ENCODE measurements at regions not wholly inside any gene's neighbourhood (a gene's known extent, or its start where the extent isn't known, plus 50 kb on each side); places are given as distances from the start of the nearest gene placed in this dataset.
A peak's percentile ranks its signal among the peaks of the same experiment; 100 is the strongest.

DNA sequence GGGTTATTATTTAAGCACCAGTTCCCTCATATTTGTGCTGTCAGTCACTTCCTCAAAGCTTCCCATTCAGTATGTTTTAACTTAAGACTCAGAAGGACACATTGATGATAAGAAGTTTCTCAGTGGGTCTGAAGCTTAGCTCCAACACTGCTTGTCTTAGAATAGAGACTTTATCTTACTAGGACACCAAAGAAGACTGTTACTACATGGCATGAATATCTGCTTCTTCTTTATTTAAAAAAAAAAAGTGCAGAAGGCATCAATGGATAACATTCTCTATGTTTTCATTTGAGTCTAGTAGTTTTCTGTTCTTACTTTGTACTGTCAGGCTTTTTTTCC is 404.2 kb downstream of the DAD1 start:
- TF ChIP-seq EZH2phosphoT487 (IDR thresholded peaks at IDR 0.05; ENCODE audit: borderline replicate concordance, low read length) (no peak), EZH2 (IDR thresholded peaks at IDR 0.05; ENCODE audit: low read length, unreplicated experiment) (no peak)
- TF ChIP-seq, protein P1, sequence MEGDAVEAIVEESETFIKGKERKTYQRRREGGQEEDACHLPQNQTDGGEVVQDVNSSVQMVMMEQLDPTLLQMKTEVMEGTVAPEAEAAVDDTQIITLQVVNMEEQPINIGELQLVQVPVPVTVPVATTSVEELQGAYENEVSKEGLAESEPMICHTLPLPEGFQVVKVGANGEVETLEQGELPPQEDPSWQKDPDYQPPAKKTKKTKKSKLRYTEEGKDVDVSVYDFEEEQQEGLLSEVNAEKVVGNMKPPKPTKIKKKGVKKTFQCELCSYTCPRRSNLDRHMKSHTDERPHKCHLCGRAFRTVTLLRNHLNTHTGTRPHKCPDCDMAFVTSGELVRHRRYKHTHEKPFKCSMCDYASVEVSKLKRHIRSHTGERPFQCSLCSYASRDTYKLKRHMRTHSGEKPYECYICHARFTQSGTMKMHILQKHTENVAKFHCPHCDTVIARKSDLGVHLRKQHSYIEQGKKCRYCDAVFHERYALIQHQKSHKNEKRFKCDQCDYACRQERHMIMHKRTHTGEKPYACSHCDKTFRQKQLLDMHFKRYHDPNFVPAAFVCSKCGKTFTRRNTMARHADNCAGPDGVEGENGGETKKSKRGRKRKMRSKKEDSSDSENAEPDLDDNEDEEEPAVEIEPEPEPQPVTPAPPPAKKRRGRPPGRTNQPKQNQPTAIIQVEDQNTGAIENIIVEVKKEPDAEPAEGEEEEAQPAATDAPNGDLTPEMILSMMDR (conservative IDR thresholded peaks at IDR 0.05; ENCODE audit: low read depth, low read length): no peak
- no TSS peak for BruUV-seq (replicated peaks)
- Histone ChIP-seq H3K9me3 (ENCODE audit: low read length) (no peaks in the 10 kb centered on the region), H3F3A (ENCODE audit: low read length, unreplicated experiment) (no peaks in the 10 kb centered on the region), H3K79me2 (ENCODE audit: low read length) (no peaks in the 10 kb centered on the region), H3K27me3 (ENCODE audit: low read length) (peaks cover 26% of the 10 kb centered on the region), H3K36me3 (ENCODE audit: low read depth, low read length) (no peaks in the 10 kb centered on the region), H3K27ac (ENCODE audit: low read length) (no peak overlapping the region), H2AFZ (ENCODE audit: low read length) (no peak overlapping the region), H3K4me3 (ENCODE audit: low read length) (no peak overlapping the region), H3K4me1 (ENCODE audit: insufficient read depth, low read length) (no peaks in the 10 kb centered on the region), H3K4me2 (ENCODE audit: low read length) (no peak overlapping the region), H4K20me1 (ENCODE audit: low read length) (no peaks in the 10 kb centered on the region), H3K9ac (ENCODE audit: low read length) (no peak overlapping the region), H3K9me2 (replicated peaks; ENCODE audit: low read length) (no peaks in the 10 kb centered on the region)
- no peak for DNase-seq
- intact Hi-C loops (cut with micrococcal nuclease): no loop called here
- CTCF ChIA-PET: no interaction called here
- ATAC-seq: no peak
- POLR2A ChIA-PET (ENCODE audit: unreplicated experiment): no interaction called here

DNA sequence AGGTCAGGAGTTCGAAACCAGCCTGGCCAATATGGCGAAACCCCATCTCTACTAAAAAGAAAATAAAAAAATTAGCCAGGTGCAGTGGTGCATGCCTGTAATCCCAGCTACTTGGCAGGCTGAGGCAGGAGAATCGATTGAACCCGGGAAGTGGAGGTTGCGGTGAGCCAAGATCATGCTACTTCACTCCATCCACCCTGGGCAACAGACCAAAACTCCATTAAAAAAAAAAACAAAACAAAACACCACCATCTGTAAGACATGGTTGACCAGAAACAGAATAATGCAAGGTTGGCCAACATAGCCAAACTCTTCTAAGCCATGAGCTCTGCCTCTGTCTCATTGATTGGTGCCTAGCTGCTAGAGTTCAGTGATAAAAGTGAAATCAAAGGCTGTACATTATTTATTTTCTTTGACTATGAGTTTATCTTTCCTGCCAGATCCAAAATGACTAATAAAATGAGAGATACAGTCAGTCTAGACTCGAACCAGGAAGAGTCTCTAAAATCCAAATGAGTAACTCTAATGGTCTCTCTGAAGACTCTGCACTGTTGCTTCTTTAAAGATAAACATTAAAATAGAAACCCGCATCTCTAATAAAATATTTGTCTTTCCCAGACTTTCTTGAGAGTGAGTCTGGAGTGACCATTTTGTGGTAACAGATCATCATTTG is 404.7 kb downstream of the DAD1 start:
- Histone ChIP-seq H3K27ac (ENCODE audit: low read length) (no peak overlapping the region), H4K20me1 (ENCODE audit: low read length) (no peaks in the 10 kb centered on the region), H3K27me3 (ENCODE audit: low read length) (peaks cover 26% of the 10 kb centered on the region), H3K9me2 (replicated peaks; ENCODE audit: low read length) (no peaks in the 10 kb centered on the region), H3K4me3 (ENCODE audit: low read length) (no peak overlapping the region), H3K36me3 (ENCODE audit: low read depth, low read length) (no peaks in the 10 kb centered on the region), H3K9me3 (ENCODE audit: low read length) (no peaks in the 10 kb centered on the region), H3K9ac (ENCODE audit: low read length) (no peak overlapping the region), H3K4me1 (ENCODE audit: insufficient read depth, low read length) (no peaks in the 10 kb centered on the region; the same call in 1 of the 2 replicates), H2AFZ (ENCODE audit: low read length) (no peak overlapping the region), H3F3A (ENCODE audit: low read length, unreplicated experiment) (no peaks in the 10 kb centered on the region), H3K79me2 (ENCODE audit: low read length) (no peaks in the 10 kb centered on the region), H3K4me2 (ENCODE audit: low read length) (no peak overlapping the region)
- no TSS peak for BruUV-seq (replicated peaks)
- DNase-seq: peak; percentile 30
- CTCF ChIA-PET: no interaction called here
- TF ChIP-seq EZH2phosphoT487 (IDR thresholded peaks at IDR 0.05; ENCODE audit: borderline replicate concordance, low read length) (no peak), EZH2 (IDR thresholded peaks at IDR 0.05; ENCODE audit: low read length, unreplicated experiment) (no peak)
- TF ChIP-seq, protein P1 (conservative IDR thresholded peaks at IDR 0.05; ENCODE audit: low read depth, low read length): no peak
- ATAC-seq: no peak; the same call in 1 of the 2 replicates
- intact Hi-C loops (cut with micrococcal nuclease): no loop called here
- POLR2A ChIA-PET (ENCODE audit: unreplicated experiment): no interaction called here

DNA sequence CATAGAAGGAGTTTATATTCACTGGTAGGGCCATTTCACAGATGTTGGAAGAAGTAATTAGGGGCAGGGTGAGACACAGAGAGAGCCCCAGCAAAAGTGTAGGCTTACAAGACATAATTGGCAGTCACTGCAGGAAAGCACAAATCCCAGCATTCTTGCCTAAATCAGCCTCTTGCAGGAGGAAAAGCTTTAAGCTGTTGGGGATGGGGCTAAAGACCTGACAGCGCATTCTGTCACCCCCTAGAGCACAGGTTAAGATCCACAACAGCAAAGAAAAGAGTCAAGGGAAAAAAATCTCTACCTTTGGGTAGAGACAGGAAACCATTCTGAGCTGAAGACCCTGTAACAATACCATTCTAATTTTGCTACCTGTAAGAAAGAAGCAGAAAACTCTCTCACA is 409.0 kb downstream of the DAD1 start:
- H3F3A ChIP-seq (ENCODE audit: low read length, unreplicated experiment): no peaks in the 10 kb centered on the region
- H3K27me3 ChIP-seq (ENCODE audit: low read length): peaks cover 34% of the 10 kb centered on the region
- no TSS peak for BruUV-seq (replicated peaks)
- H3K9me2 ChIP-seq (replicated peaks; ENCODE audit: low read length): no peaks in the 10 kb centered on the region
- no peak overlapping the region for H3K4me2 ChIP-seq (ENCODE audit: low read length)
- H3K4me3 ChIP-seq (ENCODE audit: low read length): no peak overlapping the region
- H3K9me3 ChIP-seq (ENCODE audit: low read length): no peaks in the 10 kb centered on the region
- H3K36me3 ChIP-seq (ENCODE audit: low read depth, low read length): no peaks in the 10 kb centered on the region
- no peaks in the 10 kb centered on the region; the same call in 1 of the 2 replicates for H3K4me1 ChIP-seq (ENCODE audit: insufficient read depth, low read length)
- no peak overlapping the region for H3K27ac ChIP-seq (ENCODE audit: low read length)
- H4K20me1 ChIP-seq (ENCODE audit: low read length): no peaks in the 10 kb centered on the region
- no peak overlapping the region for H3K9ac ChIP-seq (ENCODE audit: low read length)
- POLR2A ChIA-PET (ENCODE audit: unreplicated experiment): no interaction called here
- ATAC-seq (no peak), DNase-seq (no peak)
- CTCF ChIA-PET: interaction anchor here (0.9 kb wide), 1 partner anchor 40 kb away, joined by 3 read pairs; no protein-coding TSS in a partner anchor
- no peaks in the 10 kb centered on the region for H3K79me2 ChIP-seq (ENCODE audit: low read length)
- intact Hi-C loops (cut with micrococcal nuclease): no loop called here
- TF ChIP-seq EZH2phosphoT487 (IDR thresholded peaks at IDR 0.05; ENCODE audit: borderline replicate concordance, low read length) (no peak), EZH2 (IDR thresholded peaks at IDR 0.05; ENCODE audit: low read length, unreplicated experiment) (no peak)
- TF ChIP-seq, protein P1 (conservative IDR thresholded peaks at IDR 0.05; ENCODE audit: low read depth, low read length): no peak
- H2AFZ ChIP-seq (ENCODE audit: low read length): no peak overlapping the region
